ENCODE measurements at regions not wholly inside any gene's neighbourhood (a gene's known extent, or its start where the extent isn't known, plus 50 kb on each side); places are given as distances from the start of the nearest gene placed in this dataset.

GRCh38 chr4:45188501-45188900 is 462.1 kb upstream of the GNPDA2 start:
- no peak for TF ChIP-seq CTCF (IDR thresholded peaks at IDR 0.05 in 2 of 3, conservative IDR thresholded peaks at IDR 0.05 in 1 of 3; ENCODE audit: control insufficient read depth in 2 of 3, extremely low read depth in 1 of 3, insufficient read depth in 1 of 3, low read depth in 3 of 3, low read length in 3 of 3)
- no peak for TF ChIP-seq ZNF592 (IDR thresholded peaks at IDR 0.05)
- TF ChIP-seq CEBPB (IDR thresholded peaks at IDR 0.05; ENCODE audit: borderline replicate concordance in 1 of 2, low read depth in 2 of 2, low read length in 2 of 2): no peak
- no peak for TF ChIP-seq POLR2A (IDR thresholded peaks at IDR 0.05; ENCODE audit: low read depth, low read length)
- TF ChIP-seq ZZZ3 (IDR thresholded peaks at IDR 0.05; ENCODE audit: control insufficient read depth, insufficient read length, low read depth): no peak
- no peak for TF ChIP-seq HDGF (IDR thresholded peaks at IDR 0.05)
- TF ChIP-seq POLR2AphosphoS5 (IDR thresholded peaks at IDR 0.05; ENCODE audit: low read length): no peak
- TF ChIP-seq MAX (IDR thresholded peaks at IDR 0.05; ENCODE audit: low read depth, low read length): no peak
- TF ChIP-seq EZH2 (IDR thresholded peaks at IDR 0.05; ENCODE audit: borderline replicate concordance, control insufficient read depth, low read depth, low read length): no peak

All from GM12878 (cell line).